Lung (tissue), 11 donors: ENCODE measurements at regions not wholly inside any gene's neighbourhood (a gene's known extent, or its start where the extent isn't known, plus 50 kb on each side); places are given as distances from the start of the nearest gene placed in this dataset.

Source experiments
- ATAC-seq: fragments of 200-7000 bp; cut with Tn5 transposase; one replicate; pipeline ENCODE4 v1.9.1; 2020; ENCODE audit warnings: moderate number of reproducible peaks; ENCODE audit not compliant: insufficient read depth, low FRiP score
- DNase-seq, 3 donors: peaks; one replicate each; pipeline ENCODE4 v3.0.0-alpha.2; 2013 to 2017
- H3K27ac ChIP-seq, 2 donors: one replicate each; pipeline ENCODE4 v1.5.1; 2013; ENCODE audit warnings: mild to moderate bottlenecking in 2 of 2, moderate library complexity in 2 of 2, control low read depth in 1 of 2, inconsistent platforms in 1 of 2, low read depth in 1 of 2, low read length in 1 of 2
- H3K27me3 ChIP-seq, 3 donors: one replicate each; pipeline ENCODE4 v1.5.1; 2013; ENCODE audit warnings: low read length in 2 of 3; ENCODE audit not compliant: control insufficient read depth in 3 of 3, insufficient read depth in 3 of 3
- H3K36me3 ChIP-seq, 4 donors: one replicate each; pipeline ENCODE4 v1.5.1; 2013; ENCODE audit warnings: low read length in 4 of 4, mild to moderate bottlenecking in 1 of 4, moderate library complexity in 1 of 4; ENCODE audit not compliant: control insufficient read depth in 4 of 4, insufficient read depth in 4 of 4
- H3K4me1 ChIP-seq, 5 donors: one replicate each; pipeline ENCODE4 v1.5.1; 2013; ENCODE audit warnings: low read length in 5 of 5, mild to moderate bottlenecking in 2 of 5, moderate library complexity in 1 of 5; ENCODE audit not compliant: control insufficient read depth in 5 of 5, insufficient read depth in 5 of 5
- H3K4me3 ChIP-seq: one replicate; pipeline ENCODE4 v1.5.1; 2013; ENCODE audit warnings: mild to moderate bottlenecking, control low read depth, moderate library complexity
- H3K9ac ChIP-seq, 2 donors: one replicate each; pipeline ENCODE4 v1.5.1; 2013; ENCODE audit warnings: low read length in 2 of 2, control low read depth in 1 of 2; ENCODE audit not compliant: insufficient read depth in 1 of 2
- H3K9me3 ChIP-seq, 4 donors: one replicate each; pipeline ENCODE4 v1.5.1; 2013; ENCODE audit warnings: low read length in 3 of 4, mild to moderate bottlenecking in 1 of 4, moderate library complexity in 1 of 4; ENCODE audit not compliant: control insufficient read depth in 4 of 4, insufficient read depth in 3 of 4
- whole genome bisulfite sequencing, 2 donors: extraction: QIAGEN DNeasy Blood & Tissue Kit; methylation state at CpG; one replicate each; pipeline ENCODE4 v1.1.7; 2013; 5-methylcytosine and 5-hydroxymethylcytosine counted together
- TF ChIP-seq, protein P1 (sequence below): IDR thresholded peaks from 2 replicates; pipeline ENCODE4 v1.5.1; 2012; ENCODE audit warnings: mild to moderate bottlenecking; ENCODE audit errors: control extremely low read depth, extremely low read depth
- donor health status: control.
- donor health status: control.
- donor health status: Bipolar disorder and iron deficiency.
- donor health status: healthy.
- donor health status: DM: yes; HTN: yes; CAD: no.

- 73 to 85% methylated on average over 5 of the region's 5 CpGs for WGBS, 2 donors
- Histone ChIP-seq H3K27me3 (no peaks in the 10 kb centered on the region), H3K9me3 (peaks cover 0 to 4% (median 0%) of the 10 kb centered on the region in 4 donors), H3K9ac (no peak overlapping the region), H3K4me3 (no peak overlapping the region), H3K36me3 (no peaks in the 10 kb centered on the region), H3K27ac (no peak overlapping the region), H3K4me1 (no peaks in the 10 kb centered on the region)
- ATAC-seq = no peak
- no peak for DNase-seq
- TF ChIP-seq, protein P1, sequence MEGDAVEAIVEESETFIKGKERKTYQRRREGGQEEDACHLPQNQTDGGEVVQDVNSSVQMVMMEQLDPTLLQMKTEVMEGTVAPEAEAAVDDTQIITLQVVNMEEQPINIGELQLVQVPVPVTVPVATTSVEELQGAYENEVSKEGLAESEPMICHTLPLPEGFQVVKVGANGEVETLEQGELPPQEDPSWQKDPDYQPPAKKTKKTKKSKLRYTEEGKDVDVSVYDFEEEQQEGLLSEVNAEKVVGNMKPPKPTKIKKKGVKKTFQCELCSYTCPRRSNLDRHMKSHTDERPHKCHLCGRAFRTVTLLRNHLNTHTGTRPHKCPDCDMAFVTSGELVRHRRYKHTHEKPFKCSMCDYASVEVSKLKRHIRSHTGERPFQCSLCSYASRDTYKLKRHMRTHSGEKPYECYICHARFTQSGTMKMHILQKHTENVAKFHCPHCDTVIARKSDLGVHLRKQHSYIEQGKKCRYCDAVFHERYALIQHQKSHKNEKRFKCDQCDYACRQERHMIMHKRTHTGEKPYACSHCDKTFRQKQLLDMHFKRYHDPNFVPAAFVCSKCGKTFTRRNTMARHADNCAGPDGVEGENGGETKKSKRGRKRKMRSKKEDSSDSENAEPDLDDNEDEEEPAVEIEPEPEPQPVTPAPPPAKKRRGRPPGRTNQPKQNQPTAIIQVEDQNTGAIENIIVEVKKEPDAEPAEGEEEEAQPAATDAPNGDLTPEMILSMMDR = no peak
Measured at GRCh38 chr2:76194031-76194775, 483.5 kb upstream of the GCFC2 start.

DNA sequence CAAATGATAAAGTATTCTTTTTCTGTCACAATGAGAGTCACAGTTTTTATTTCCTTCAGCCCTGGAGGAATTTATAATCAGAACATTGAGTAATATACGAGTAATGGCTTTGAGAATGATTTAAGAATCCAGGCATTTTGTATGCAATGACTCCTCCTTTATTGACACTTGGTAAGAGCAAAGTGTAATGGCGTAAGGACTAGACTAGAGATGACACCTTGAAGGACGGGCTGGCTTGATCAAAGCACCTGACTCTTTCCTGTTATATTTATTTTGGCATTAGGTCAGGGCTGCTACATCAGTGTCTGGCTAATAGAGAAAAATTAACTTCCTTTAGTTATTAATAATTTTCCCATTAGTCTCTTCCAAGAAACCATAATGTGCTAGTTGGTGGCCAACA lies 482.4 kb upstream of the GCFC2 start:
- H3K27me3 ChIP-seq = no peaks in the 10 kb centered on the region
- DNase-seq (no peak), ATAC-seq (no peak)
- TF ChIP-seq, protein P1 = no peak
- peaks cover 0 to 4% (median 0%) of the 10 kb centered on the region in 4 donors for H3K9me3 ChIP-seq
- H3K36me3 ChIP-seq = no peaks in the 10 kb centered on the region
- H3K4me1 ChIP-seq = no peaks in the 10 kb centered on the region
- H3K4me3 ChIP-seq = no peak overlapping the region
- WGBS, 2 donors = 63 to 79% methylated on average over 3 of the region's 3 CpGs
- no peak overlapping the region for H3K9ac ChIP-seq
- H3K27ac ChIP-seq = no peak overlapping the region

DNA sequence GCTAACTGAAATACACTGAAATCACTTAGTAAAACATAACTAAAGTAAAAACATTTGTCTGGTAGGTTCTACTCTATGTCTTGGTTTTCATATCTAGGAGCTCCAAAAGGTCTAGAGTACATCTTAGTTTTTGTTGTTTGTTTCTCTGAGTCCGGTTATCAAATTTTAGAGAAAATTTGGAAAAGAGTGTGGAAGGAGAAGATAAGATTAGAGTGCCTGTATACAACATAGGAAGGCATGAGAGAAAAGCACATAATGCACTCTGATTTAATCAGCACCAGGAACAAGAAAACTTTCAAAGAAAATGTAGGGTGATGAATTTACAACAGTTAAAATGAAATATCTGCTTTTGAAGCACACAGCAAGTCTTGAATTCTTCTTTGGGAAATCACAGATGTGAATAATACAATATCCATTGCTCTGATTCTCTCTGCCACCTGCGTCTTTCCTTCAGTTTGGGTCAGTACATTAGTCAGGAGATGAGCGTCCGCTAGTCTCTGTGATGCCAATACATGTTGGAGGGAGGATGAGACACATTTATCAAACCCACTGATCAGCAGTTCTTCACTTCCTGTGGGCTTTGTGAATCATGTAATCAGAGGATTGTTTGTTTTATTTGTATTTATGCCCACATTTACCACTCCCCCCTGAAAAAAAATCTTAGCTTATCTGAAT lies 477.8 kb upstream of the GCFC2 start:
- DNase-seq (no peak), ATAC-seq (no peak)
- TF ChIP-seq, protein P1 = no peak
- Histone ChIP-seq H3K27me3 (no peaks in the 10 kb centered on the region), H3K4me3 (no peak overlapping the region), H3K4me1 (no peaks in the 10 kb centered on the region), H3K27ac (no peak overlapping the region), H3K36me3 (no peaks in the 10 kb centered on the region), H3K9me3 (no peaks in the 10 kb centered on the region), H3K9ac (no peak overlapping the region)
- 73 to 74% methylated on average over 4 of the region's 4 CpGs for WGBS, 2 donors
